HG03342 (cell line): ENCODE measurements at regions not wholly inside any gene's neighbourhood (a gene's known extent, or its start where the extent isn't known, plus 50 kb on each side); places are given as distances from the start of the nearest gene placed in this dataset.
"Not testable (repeated sequence)": the region's sequence is repeated elsewhere in the genome, so short reads cannot be mapped to it uniquely, and the experiment has no call there.

Experiments
- ATAC-seq: cut with Tn5 transposase; IDR thresholded peaks from one replicate; pipeline ENCODE4 v1.9.1; 2021; ENCODE audit warnings: mild to moderate bottlenecking, moderate library complexity; ENCODE audit not compliant: unreplicated experiment

DNA sequence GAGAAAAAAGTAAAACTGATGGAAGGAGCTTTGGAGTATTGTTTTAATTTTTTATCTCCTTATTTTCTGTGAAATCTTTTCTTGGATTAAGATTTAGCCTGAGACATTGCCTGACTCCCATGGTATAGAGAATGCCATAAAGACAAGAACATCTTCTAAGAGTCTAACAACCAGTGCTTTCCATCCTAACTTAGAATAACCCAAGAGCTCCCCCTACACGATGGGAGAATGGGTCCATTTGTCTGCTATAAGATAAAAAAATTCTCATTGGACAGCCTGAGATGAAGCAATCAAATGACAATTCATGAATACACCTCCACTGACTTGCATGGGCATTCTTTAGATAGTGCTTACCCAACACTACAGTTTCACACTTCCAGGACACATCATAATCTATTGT lies 478.1 kb downstream of the TTLL7 start:
- no peak for ATAC-seq

GRCh38 chr1:83516369-83516768 lies 482.6 kb downstream of the TTLL7 start:
- ATAC-seq = no peak

DNA sequence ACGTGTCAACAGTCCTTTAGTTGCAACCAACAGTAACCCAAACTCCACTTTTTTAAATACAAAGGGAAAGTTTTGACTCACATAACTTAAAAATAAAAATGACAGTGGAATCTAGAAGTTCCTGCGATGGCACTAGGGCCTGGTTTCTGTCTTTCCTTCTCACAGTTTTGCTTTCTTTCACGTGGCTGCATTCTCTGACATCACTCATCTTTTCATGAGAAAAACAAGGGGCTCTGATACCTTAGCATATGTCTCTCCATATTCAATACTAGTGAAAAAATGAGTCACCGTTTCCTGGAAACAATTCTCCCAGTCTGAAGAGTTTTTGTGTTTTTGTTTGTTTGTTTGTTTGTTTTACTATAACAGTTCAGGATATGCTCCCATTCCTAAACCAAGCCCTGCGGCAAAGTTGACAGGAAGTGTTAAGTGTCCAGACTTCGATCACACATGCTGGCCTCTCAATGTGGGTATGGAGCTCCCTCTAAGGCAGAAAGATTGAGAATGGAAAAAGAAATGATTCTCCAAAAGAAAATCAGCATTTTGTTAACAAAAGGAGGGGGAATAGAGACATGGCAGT lies 483.3 kb downstream of the TTLL7 start:
- no peak for ATAC-seq

DNA sequence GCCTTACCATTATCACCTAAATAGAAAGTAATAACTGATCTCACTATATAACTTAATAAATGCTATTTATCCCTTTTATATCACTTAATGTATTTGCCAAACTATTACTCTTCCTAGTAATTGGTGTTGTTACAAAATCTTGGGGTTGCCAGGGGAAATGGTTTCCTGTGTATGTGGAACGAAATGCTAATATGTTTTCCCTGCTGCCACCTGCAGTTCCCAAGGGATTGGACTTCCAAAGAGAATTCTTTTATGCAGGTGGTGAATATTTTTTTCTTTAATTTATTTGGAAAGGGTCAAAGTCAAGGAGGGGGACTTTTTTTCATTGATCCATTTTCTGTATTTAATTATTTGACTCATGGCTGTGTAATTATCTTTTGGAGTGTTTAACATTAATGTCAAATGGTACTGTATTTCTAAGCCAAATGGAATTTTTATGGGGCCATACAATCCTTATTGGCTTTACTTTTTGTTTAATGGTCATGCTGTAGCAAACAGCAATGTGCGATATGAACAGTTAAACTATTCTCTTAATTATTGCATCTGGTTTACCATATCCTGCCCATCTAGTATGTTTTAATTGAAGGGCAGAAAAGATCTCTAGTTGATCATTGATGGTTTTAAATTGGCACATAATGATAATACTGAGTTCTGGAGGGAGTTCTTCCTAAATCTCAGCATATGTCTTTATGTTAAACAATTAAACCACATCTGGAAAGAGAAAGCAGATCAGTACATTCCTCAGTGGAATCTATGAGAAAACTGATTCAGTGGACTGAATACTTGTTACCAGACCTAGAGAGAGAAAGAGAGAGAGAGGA lies 486.3 kb downstream of the TTLL7 start:
- no peak for ATAC-seq

DNA sequence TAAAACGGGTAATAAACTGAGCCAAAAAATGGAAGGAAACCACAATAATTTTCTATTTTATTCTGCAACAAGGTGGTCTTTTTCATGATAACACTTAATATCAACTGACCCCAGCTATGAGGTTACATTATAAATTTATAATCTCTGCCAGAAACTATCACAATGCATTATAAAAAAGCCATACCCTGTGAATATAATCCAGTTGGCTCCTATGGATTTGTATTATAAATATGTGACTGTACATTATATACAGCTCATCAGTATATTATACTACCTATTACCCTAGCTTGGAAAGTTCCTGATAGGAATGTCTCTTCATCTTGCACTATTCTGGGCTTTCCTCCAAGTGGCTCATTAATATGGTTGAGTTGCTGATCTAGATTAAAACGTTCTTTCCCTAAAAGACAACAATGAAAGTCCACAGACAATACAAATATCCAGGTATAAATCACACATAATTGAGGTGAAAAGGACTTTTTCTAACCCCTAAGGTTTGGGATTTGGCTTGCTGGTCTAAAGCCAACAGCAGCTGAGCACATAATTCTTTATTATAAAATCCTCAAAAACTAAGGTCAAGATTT lies 487.7 kb downstream of the TTLL7 start:
- ATAC-seq = no peak

DNA sequence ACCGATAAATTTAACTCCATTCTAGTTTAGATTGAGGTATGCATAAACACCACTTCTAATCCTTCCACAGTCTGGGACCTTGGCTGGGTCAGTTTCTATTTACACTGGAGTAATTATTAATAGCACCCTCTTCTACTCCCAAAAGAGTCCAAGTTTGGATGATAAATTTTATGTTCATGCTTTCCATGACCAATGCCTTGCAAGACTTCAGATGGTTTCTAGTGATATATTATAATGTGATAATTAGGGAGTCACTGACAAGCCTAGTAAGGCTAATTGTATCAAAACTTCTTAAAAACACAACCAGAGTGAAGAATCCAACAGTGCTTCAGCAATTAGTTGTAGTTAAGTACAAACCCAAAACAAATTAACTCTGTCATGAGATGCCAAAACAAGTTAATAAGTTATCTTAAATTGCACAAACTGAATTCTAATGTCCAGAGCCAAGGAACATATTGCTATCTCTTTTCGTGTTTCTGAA lies 489.6 kb downstream of the TTLL7 start:
- ATAC-seq = no peak

- ATAC-seq = peak; percentile 97
Observed at GRCh38 chr1:83508485-83509151, 490.3 kb downstream of the TTLL7 start.

- no peak for ATAC-seq
Observed at GRCh38 chr1:83505148-83505547, 493.8 kb downstream of the TTLL7 start.

GRCh38 chr1:83503153-83503552 lies 495.8 kb downstream of the TTLL7 start:
- no peak for ATAC-seq

DNA sequence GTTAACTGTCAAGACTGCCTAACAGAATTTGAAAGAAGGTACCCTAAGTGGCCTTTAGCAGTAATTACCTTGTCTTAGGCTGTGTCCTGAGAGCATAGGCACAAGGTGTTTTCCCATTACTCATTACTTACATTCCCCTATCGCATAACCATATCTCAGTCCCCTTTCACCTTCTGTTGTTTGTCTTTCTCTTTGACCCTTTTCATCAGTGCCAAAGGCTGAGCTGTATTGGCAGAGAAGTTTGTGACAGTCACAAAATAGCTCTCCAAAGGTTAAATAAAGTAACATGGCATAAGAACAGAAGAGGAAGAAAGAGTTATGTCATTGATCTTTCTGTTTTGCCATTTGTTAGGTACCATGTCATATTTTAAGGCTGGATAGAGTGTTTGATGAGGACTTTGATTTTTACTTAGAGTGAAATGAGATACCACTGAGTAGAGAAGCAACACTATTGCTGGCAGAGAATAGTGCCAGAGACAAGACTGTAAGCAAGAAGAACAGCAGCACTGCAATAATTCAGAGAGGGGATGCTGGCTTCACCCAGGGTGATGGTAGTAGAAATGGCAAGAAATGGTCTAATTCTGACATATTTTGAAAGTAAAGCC lies 497.8 kb downstream of the TTLL7 start:
- ATAC-seq = peak; percentile 90

DNA sequence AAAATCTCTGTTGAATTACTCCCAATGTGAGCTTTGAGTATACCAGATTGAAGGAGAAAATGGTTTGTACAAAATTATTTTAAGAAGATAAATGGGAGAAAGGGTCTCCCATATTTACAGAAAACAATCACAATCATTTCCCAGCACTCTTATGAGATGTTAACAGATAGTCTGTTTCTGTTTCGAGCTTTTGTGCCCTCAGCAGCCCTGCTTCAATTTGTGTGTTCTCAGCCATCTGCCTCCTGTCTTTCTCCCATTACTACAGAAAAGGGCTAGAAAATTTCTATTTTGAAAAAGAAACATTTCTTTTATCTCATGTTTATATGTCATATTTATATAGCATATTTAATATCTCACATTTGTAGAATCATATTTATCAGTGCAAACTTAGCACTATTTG lies 498.4 kb downstream of the TTLL7 start:
- peak; percentile 26 for ATAC-seq

GRCh38 chr1:83499998-83500397 lies 498.9 kb downstream of the TTLL7 start:
- peak; percentile 59 for ATAC-seq

DNA sequence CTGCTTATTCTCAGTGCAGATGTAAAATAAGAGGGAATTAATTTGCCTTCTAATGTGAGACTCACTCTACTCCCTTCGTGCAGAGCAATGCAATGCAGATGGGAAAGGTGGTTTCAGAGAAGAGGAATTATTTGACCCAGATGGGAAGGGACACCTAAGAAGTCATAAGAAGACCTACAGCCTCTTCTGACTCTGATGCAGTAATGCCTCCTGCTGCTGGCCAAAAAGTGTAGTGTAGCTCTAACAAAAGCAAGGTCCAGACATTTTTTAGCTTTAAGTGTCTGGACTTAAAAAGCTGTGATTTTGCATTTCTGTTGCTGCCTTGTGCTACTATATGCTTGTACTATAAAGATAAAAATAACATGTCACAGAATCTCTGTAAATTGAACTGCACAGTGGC lies 501.4 kb downstream of the TTLL7 start:
- ATAC-seq = no peak

- no peak for ATAC-seq
Observed at GRCh38 chr1:83495560-83495959, 503.4 kb downstream of the TTLL7 start.

GRCh38 chr1:83493633-83494032 lies 505.3 kb downstream of the TTLL7 start:
- no peak for ATAC-seq

DNA sequence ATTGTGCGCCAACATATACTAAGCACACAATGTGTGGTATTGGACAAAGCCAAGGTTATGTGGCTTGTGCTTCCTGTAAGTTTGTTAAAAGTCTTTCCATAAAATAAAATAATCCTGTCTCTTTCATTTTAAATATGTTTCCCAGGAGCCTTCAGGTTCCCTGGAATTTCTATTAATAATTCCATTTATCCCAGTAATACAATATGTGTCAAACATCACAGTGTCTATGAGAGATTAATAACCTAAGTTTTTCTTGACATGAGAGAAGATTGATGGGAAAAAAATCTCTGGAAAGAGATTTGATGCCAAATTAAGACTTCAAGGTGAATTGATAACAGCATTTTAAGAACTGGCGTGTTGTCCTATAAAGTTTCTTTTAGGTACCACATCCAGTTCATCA lies 507.0 kb downstream of the TTLL7 start:
- ATAC-seq = no peak

GRCh38 chr1:83490988-83491387 lies 507.9 kb downstream of the TTLL7 start:
- no peak for ATAC-seq

- ATAC-seq = peak; percentile 84
Observed at GRCh38 chr1:83488105-83488504, 510.8 kb downstream of the TTLL7 start.

DNA sequence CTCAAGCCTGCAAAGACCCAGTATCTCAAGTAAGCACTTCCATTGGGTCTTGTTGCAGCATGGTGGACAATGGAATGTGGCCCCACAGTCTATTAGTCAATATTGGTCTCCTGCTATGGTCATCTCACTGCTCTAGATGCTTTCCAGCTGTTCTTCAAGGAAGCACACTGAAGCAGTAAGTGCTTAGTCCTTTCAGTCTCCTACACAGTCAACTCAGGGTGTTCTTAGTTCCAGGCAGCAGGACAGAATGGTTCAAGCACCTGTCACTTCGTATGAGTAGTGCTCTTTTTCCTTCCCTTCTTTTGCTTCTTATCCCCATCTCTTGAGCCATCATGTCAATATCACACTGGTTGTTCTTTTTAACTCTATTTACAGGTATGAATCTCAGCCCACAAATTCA lies 511.5 kb downstream of the TTLL7 start:
- ATAC-seq = peak; percentile 36

- peak; percentile 18 for ATAC-seq
Observed at GRCh38 chr1:83485314-83486019, 513.5 kb downstream of the TTLL7 start.

GRCh38 chr1:83481284-83481683 lies 517.6 kb downstream of the TTLL7 start:
- ATAC-seq = not testable (repeated sequence)
